ENCODE measurements at regions not wholly inside any gene's neighbourhood (a gene's known extent, or its start where the extent isn't known, plus 50 kb on each side); places are given as distances from the start of the nearest gene placed in this dataset.

- no peak for DNase-seq
Observed at GRCh38 chr13:48181482-48182145, 51.4 kb upstream of the ITM2B start.

- DNase-seq, result no peak
Observed at GRCh38 chr13:48178126-48178525, 54.9 kb upstream of the ITM2B start.

GRCh38 chr13:48176781-48177180 is 56.2 kb upstream of the ITM2B start:
- DNase-seq, result no peak

- no peak for DNase-seq
Observed at GRCh38 chr13:48175185-48175584, 57.8 kb upstream of the ITM2B start.

- no peak for DNase-seq
Observed at GRCh38 chr13:48167866-48168265, 65.1 kb upstream of the ITM2B start.

GRCh38 chr13:48165727-48166126 is 67.3 kb upstream of the ITM2B start:
- no peak for DNase-seq

- DNase-seq, result no peak
Observed at GRCh38 chr13:48165063-48165462, 67.9 kb upstream of the ITM2B start.

- no peak for DNase-seq
Observed at GRCh38 chr13:48163061-48163460, 68.2 kb upstream of the MED4 start.

- no peak for DNase-seq
Observed at GRCh38 chr13:48162217-48162616, 67.3 kb upstream of the MED4 start.

- DNase-seq, result no peak
Observed at GRCh38 chr13:48161530-48162179, 66.8 kb upstream of the MED4 start.

- no peak for DNase-seq
Observed at GRCh38 chr13:48160606-48161278, 65.8 kb upstream of the MED4 start.

GRCh38 chr13:48159826-48160225 is 64.9 kb upstream of the MED4 start:
- no peak for DNase-seq

GRCh38 chr13:48159401-48159800 is 64.5 kb upstream of the MED4 start:
- DNase-seq, result no peak

- DNase-seq, result no peak
Observed at GRCh38 chr13:48158915-48159314, 64.0 kb upstream of the MED4 start.

- DNase-seq, result no peak
Observed at GRCh38 chr13:48158290-48158689, 63.4 kb upstream of the MED4 start.

- peak; percentile 57 for DNase-seq
Observed at GRCh38 chr13:48156466-48156865, 61.6 kb upstream of the MED4 start.

GRCh38 chr13:48155848-48156247 is 60.9 kb upstream of the MED4 start:
- DNase-seq, result no peak

- DNase-seq, result no peak
Observed at GRCh38 chr13:48154671-48155070, 59.8 kb upstream of the MED4 start.

GRCh38 chr13:48153186-48153585 is 58.3 kb upstream of the MED4 start:
- DNase-seq, result no peak

- DNase-seq, result no peak
Observed at GRCh38 chr13:48151363-48152161, 56.7 kb upstream of the MED4 start.

GRCh38 chr13:48148454-48148853 is 53.5 kb upstream of the MED4 start:
- DNase-seq, result no peak

- no peak for DNase-seq
Observed at GRCh38 chr13:48146636-48147035, 51.7 kb upstream of the MED4 start.

GRCh38 chr13:48146122-48146521 is 51.2 kb upstream of the MED4 start:
- no peak for DNase-seq
